IPS DF 4.7 (cell line): ENCODE measurements at regions not wholly inside any gene's neighbourhood (a gene's known extent, or its start where the extent isn't known, plus 50 kb on each side); places are given as distances from the start of the nearest gene placed in this dataset.

ENCODE experiments used
- DNase-seq: peaks from one replicate; pipeline ENCODE4 v3.0.0-alpha.2; 2013; ENCODE audit warnings: low spot score; ENCODE audit errors: extremely low read depth

DNA sequence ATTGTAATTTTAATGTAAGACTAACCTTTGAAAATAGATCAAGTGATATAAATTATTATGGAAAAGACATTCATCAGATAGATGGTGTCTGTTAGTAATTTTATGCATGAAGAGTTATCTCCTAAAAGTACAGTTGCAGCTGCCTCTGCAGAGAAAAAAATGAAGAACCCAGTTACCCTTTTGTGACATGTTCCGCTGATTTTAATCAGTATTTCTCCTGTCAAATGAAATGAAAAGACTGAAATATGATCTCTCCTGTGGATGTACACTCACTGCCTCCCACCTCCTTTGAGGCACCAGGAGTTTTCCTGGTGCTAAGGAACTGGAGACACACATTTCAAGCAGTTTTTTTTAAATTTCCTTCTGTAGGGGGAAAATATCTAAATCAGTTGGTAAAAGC, 277.4 kb downstream of the KIF4B start:
- no peak for DNase-seq

DNA sequence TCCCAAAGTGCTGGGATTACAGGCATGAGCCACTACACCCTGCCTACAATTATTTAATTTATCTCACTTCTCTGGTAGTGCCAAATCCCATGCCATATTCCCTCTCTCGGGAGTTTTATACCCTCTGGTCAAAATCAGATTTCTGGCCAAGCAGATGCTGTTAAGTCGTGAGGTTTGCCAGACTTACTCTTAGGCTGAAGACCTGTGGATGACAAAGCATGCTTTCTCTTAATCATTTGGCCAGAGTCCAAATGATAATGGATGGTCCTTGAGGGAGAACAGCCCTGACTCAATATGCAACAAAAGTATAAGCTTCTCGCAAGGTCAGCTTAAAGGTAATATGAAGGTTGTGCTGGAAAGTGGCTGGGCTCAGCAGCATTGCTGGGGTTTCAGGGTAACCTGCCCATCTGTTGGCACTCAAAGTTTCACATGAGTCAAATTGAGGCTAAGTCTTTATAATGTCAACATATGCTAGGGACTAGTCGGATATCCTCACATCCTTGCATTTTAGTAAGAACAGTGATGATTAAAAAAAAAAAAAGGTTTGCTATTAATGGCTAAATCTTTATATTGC, 280.1 kb downstream of the KIF4B start:
- DNase-seq: no peak

DNA sequence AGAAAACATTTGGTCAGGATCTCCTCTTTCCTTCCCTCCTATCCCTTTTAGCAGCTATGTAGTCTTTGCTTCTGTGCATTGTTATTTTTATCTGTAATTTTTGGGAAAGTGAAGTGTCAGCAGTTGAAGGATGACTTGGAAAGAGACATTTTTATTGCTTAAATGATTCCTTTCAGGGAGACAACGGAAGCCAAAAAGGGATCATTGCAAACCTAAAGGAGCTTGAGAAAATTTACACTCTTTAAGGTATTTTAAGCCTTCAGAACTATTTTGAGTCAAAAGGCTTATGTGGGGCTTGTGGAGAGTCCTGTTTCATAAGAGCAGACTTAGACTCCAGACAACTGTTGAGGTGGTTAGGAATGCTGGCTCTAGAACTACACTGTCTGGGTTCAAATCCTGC, 281.6 kb downstream of the KIF4B start:
- DNase-seq: no peak

DNA sequence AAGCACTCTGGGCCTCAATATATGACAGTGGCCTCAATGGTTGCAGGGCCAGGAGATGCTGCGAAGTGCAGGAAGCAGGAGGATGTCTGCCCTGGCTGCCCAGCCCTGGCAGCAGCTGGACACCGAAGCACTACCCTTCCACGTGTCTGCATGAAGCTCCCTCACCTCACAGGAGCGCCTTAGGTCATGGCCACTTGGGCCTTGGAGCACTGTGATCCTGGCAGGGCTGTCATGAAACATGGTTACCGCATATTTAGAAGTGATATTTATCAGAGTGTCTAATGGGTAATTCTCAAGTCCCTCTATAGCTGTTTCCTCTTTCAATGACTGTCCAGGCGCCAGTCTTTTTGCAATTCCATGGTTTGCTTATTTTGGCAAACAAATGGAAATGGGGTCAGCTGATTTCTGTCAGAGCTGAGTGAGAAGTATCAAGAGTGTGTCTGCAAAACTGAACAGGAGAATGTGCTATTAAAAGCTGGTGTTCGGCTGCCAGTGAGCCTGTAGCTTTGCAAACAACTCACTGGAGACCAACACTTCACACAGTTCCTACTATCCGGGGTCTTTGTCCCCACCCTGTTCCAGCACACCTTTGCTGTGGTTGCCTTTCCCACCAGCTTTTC, 285.9 kb downstream of the KIF4B start:
- DNase-seq: no peak

DNA sequence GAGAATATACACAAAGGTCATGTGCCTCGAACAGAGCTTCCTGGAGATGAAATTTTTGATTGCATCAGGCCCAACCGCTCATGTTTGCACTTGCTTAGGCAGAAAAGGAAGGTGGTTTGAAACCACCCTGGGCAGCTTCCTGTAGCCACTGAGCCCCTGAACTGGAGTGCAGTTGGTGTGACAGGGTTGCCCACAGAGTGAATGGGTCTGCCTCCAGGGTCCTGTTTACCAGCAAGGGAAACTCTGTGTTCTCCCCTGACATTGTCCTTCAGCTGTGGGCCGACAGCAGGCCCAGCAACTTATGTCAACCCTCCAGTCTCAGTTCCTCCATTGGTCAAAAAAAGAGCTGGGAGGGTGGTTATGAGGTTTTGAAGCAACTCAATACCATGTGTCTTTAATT, 289.6 kb downstream of the KIF4B start:
- DNase-seq: no peak

DNA sequence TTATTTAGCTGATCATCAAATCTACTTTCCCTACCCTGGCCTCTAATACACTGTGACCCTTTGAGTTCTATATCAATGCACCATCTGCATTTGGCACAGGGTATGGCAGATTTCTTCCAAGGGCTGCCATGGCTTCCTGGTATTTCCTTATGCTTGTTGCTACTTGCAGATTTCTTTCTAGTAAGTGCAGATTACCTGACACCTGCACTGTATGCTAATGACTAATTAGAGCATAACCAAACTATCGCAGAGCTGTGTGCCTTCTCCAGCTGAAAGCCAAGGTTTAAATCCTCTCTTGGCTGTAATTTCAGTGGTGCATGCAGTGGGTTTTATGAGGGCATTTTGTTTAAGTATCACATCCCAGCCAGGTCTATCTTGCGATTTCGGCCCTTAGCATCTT, 293.7 kb downstream of the KIF4B start:
- DNase-seq: no peak

DNA sequence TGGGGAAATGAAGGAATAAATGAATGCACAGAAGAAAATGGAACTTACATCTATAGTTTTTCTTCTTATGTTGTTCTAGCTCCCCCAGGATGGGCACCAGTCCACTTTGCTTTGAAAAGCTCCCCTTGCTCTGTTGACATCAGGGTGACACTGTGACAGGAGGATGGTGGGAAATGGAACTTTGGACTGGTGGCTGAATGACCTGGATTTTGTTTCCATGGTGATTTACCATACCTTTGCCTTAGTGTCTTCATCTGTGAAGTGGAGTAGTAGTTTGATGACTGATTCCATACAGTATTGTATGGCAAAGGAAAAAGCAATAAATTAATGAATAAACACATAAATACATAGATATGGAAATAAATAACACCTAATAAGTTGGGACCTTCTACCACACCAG, 294.7 kb downstream of the KIF4B start:
- no peak for DNase-seq

DNA sequence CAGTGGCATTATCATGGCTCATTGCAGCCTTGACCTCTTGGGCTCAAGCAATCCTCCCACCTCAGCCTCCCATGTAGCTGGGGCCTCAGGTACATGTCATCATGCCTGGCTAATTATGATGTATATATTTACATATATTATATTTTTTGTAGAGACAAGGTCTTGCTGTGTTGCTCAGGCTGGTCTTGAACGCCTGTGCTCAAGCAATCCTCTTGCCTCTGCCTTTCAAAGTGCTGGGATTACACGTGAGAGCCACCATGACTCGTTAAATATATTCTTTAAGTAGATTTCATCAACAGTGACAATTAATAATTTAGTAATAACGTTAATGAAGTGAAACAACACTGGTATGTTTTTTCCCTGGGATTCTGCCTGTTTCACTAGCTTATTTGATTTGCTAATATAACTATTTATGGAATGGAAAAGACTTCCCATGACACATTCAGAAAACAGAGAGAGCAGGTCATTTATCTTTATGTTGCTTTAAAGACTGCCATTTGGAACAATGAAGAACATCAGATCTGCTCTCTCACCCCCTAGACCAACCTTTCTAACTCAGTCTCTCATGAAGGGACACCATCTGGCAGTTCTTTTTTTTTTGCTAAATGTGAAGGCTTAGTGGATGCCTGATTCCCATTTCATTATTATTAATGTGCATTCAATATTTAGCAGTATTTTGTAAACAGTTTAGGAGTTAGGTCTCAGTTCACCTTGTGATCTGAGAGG, 295.6 kb downstream of the KIF4B start:
- DNase-seq: no peak

DNA sequence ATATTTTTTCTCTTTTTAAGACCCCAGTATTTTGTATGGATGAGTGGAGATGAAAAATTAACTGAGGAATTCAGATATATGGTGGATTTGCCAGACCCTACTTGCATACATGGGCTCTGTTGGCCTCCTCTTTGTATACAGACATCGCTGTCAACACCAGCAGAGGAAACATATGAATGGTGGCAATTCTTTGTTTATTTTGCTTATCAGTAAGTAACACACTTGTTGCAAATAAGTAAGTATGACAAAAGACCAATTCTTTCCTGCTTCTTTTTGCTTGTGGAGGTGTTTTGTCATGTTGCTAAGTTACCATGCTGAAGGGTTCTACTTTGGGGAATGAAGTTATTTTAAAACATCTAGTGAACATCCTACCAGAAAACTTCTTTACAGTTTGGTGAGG, 298.2 kb downstream of the KIF4B start:
- no peak for DNase-seq

DNA sequence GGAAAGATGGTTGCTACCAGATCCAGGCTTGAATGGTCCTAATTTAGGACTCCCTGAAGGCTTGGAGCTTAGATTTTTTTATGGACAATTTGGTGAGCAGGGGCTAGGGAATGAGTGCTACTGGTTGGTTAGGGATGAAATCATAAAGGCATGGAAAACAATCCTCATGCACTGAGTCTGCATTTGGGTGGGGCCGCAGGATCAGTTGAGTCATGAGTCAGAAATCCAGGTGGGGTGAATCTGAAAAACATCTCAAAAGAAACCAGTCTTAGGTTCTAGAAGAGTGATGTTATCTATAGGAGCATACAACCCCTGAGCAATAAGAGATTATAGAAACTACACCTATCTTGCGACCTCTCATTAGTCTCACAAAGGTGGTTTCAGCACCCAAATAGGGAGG, 300.0 kb downstream of the KIF4B start:
- no peak for DNase-seq

DNA sequence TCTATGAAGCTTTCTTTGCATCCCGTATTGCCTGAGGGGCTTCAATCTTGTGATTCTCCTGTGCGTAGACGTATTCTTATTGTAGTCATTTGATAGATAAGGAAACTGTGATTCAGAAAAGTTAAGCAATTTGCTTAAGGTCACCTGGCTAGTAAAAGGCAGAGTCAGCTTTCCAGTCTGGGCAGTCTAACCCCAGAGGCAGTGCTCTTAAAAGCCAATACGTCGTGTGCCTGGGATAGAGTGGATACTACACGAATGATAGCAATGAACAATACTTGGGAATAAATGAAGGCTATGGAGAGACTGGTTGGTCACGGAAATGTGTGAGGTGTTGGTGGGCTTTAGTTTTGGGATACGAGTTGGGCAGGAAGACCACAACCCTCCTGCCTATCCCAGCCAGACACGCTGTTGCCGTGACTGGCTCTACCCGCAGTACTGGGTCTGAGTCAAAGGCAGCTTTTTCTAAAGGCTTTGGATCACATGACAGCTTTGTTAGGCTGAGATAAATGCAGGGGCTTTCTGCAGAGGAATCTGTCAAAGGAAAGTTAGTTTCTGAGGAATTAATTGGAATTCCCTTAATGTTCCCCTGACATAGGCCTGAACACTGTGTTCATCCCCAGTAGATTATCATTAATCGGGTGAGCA, 302.6 kb downstream of the KIF4B start:
- DNase-seq: no peak

DNA sequence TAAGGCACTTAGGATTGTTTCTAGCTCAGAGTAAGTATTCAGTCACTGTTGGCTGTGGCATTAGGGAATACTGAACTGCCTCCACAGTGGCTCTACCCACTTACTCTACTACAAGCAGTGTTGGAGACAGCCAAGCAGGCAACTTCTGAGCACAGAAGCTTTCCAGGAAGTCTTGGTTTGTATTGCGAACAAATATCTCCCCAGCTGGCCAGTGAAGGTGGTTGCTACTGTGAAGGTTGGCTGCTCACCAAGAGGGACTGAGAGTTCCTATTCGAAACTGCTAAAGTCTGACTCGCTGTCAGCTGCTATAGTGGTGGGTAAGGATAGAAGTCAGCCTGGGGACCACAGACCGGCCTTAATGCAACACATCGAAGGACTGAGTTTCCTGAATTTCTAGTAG, 319.1 kb downstream of the KIF4B start:
- no peak for DNase-seq

DNA sequence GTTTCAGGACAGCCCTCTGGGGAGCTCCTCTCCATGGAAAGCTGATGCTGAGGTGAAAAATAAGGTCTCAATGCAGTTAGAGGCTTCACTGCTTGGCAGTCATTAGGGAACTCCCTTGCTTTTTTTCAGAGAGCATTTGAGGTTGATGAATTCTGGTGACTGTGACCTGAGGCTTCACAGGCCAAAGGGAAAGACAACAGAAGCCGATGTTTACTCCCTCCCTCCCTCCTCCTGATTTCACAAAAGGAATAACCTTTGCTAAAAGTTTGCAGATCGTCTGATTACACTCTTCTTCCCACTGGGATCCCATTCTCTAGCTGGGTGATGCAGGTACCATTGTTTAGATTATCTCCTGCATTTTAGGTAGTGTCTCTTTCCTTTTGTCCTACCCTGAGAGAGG, 329.4 kb downstream of the KIF4B start:
- DNase-seq: no peak

DNA sequence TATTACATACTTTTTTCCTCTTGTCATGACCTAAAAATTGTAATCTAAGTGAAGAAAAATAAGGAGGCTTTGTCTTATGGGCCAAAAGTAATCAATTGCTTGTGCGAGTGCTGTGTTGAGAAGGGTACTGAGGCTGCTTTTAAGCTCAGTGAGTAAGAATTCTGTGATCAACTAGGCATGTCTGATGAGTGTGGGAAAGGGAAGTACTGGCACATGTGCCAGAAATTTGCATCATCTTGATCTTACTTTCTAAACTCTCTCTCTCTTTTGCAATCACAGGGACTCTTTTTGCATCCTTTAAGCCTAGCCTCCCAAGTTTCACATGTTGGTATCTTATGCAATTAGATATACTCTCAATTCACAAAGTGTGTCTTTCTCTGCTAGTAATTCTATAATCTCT, 329.9 kb downstream of the KIF4B start:
- no peak for DNase-seq

DNA sequence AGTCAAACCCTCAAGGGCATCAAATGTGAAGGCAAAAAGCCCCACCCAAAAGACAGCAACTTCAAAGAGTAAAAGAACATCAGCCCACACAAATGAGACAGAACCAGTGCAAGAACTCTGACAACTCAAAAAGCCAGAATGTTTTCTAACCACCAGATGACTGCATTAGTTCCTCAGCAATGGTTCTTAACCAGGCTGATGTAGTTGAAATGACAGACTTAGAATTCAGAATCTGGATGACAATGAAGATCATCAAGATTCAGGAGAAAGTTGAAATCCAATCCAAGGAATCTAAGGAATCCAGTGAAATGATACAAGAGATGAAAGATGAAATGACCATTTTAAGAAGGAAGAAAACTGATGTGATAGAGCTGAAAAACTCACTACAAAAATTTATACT, 339.7 kb downstream of the KIF4B start:
- no peak for DNase-seq

DNA sequence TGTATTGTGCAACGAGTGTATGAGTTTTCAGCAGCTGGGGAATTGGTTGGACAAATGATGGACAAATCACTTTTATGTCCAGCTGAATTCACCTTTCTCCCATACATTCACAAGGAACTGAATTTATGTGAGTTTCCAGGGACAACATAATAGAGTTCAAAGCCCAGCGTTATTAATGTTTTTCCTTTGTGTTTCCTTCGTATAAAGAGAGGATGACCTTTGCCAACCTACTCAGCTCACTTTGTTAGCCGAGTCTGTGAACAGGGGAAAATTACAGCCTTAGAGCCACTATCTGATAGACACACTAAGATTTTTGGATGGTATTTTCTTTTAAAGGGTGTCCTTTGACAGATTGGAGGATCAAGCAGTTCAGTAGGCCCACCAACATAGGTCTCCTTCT, 352.5 kb downstream of the KIF4B start:
- DNase-seq: no peak

DNA sequence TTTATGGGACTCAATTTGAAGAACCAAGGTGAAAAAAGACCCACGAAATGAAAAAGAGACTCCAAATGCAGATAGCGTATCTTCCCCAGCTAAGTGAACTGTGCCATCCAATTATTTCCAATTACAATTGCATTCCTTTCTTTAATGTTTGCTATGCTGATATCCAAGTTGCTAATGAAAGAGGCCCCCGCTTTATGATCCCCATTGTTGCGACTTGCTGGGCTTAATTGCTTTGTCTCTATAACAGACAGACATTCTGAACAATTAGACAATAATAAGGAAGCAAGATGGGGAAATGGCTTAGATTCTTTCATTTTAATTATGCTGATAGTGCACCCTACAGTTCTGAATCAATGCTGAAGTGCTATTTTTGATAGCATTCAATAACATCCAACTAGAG, 354.3 kb downstream of the KIF4B start:
- DNase-seq: no peak

DNA sequence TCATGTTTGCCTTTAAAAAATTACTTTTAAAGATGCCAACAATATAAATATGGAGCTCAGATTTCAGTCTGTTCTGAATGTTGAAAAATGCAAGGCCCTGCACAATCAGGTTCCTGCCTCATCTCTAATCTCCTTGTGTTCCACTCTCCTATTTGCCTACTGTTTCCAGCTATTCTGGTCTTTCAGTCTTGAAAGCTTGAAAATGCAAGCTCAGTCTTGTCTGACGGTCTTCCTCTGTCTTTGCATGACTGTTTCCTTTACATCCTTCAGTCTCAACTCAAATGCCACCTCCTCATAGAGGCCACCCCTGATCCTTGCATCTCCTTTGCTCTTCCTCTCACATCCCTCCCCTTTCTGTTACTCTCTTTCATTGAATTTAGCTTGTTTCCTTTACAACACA, 354.9 kb downstream of the KIF4B start:
- no peak for DNase-seq

DNA sequence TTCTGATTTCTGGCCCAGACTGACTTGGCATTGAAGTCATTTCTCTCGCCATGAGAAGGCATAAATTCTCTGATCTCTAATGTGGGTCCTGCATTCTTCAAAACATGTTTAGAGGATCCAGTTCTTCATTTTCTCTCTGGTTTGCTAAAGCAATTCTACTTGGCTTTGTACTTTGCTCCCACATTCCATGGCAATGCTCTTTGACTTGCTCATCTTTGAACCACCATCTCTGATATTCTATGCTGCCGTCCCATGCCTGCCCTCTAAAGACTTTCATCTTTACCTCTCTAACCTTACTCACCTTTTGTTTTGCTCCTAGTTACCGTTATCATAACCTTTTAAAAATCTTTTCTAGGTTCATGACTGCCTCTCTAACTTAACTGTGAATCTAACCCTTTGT, 366.9 kb downstream of the KIF4B start:
- DNase-seq: no peak

DNA sequence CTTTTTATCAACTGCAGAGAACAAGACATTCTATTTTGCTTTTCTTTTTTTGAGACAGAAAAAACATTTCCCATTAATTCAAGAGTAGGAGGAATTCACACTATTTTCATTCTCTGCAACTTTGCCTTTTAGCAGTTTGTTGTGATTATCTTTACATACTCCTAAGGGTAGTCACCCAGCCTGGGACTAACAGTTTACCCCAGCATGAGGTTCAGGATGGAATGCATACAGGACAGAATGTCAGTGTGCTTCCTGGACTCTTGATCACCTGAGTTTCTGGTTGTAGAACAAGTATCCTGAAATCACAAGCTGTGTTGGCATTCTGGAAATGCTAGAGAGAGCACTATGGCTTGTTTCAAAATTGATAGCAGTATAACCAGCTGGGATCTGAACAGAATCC, 368.1 kb downstream of the KIF4B start:
- DNase-seq: no peak

DNA sequence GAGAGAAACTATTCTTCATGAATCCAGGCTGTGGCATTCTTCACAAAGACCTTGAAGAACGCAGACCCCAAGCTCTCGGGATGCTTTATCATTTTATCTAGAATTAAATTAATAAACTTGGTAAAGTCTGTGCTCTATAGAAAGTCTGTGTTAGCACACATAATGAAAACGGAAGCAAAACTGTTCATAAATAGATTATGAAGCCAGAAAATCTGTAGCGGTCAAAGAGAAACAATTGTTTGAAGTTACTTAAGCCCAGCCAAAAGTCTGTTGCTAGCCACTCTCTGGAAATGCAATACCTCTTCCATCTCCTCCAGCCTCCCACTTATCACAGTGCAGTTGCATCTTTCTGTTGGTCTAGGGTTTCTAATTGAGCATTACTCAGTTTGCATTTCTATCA, 375.9 kb downstream of the KIF4B start:
- no peak for DNase-seq

DNA sequence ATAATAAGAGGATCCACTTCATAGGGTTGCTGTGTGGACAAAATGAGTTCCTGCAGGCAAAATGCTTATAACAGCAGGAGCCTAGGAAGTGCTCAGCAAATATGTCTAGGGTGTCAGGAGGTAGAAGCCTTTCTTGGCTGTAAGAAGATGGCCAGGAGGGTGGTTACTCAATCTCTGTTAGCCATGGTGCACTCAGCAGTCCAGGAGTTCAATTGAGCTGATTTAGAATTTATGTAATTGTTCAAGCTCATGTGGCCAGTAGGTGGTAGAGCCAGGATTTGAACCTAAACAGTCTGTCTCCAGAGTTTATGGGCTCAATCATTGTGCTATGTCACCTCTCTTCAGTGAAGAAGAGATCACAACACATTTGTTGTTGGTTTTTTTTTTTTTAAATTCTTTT, 381.2 kb downstream of the KIF4B start:
- no peak for DNase-seq
